Brain microvascular endothelial cell (primary cell): ENCODE measurements at regions not wholly inside any gene's neighbourhood (a gene's known extent, or its start where the extent isn't known, plus 50 kb on each side); places are given as distances from the start of the nearest gene placed in this dataset.
"Not testable (repeated sequence)": the region's sequence is repeated elsewhere in the genome, so short reads cannot be mapped to it uniquely, and the experiment has no call there.

Experiments
- DNase-seq: peaks from one replicate; pipeline ENCODE4 v3.0.0-alpha.2; 2020
- H3K27ac ChIP-seq: fragments of 250-450 bp; sonication (Bioruptor Pico); 2 replicates; pipeline ENCODE4 v1.5.1; 2020; ENCODE audit warnings: mild to moderate bottlenecking, moderate library complexity
- H3K27me3 ChIP-seq: fragments of 250-450 bp; sonication (Bioruptor Pico); replicated peaks from 2 replicates; pipeline ENCODE4 v1.5.1; 2020; ENCODE audit warnings: mild to moderate bottlenecking
- H3K36me3 ChIP-seq: fragments of 250-450 bp; sonication (Bioruptor Pico); replicated peaks from 2 replicates; pipeline ENCODE4 v1.5.1; 2020; ENCODE audit warnings: mild to moderate bottlenecking
- H3K4me3 ChIP-seq: 2 replicates; pipeline ENCODE4 v1.5.1; 2011; ENCODE audit warnings: low read depth, mild to moderate bottlenecking, control low read depth, low read length, moderate library complexity
- in situ Hi-C: cut with HindIII; loops from 2 replicates; pipeline ENCODE4 v1.10.0; 2017; ENCODE audit warnings: low sequenced_read_pairs, low pct_ligation_motif_present

DNA sequence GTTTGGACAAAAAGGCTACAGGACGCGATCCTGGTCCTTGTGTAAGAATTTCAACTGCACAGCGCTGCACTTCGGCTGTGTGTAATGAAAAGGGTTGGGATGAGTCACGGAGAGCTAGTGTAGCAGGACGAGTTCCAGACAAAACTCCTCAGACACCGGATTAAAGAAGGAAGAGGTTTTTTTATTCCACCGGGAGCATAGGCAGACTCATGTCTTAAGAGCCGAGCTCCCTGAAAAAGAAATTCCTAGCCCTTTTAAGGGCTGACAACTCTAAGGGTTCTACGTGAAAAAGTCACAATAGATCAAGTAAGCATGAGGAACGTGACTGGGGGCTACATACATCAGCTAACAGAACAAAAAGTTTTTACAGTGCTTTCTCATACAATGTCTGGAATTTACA is 54.8 kb upstream of the FAM90A1 start:
- in situ Hi-C loops, H3K27me3 ChIP-seq: not testable (repeated sequence)
- peak; percentile 12 for DNase-seq

DNA sequence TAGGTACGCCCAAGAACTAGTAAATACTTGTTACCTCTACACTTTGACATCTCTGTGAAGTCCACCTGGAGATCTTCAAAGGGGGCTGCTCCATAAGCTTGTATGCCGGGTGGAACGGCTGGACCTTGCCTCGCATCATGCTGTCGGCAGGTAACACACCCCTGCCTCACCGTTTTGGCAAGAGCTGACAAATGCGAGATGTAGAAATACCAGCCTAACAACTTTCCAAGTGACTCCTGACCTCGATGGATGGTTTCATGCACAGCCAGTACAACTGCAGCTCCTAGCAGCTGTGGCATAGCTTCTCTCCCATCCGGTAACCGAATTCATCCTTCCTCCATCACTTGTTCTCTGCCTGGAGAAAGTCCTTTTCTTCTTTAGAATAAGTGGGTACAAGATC is 58.3 kb upstream of the FAM90A1 start:
- H3K27me3 ChIP-seq, H3K36me3 ChIP-seq, H3K27ac ChIP-seq, DNase-seq, in situ Hi-C loops, H3K4me3 ChIP-seq: not testable (repeated sequence)

More for the DNA sequence above, 54.8 kb upstream of the FAM90A1 start:
- not testable (repeated sequence) for H3K27ac ChIP-seq, H3K4me3 ChIP-seq, H3K36me3 ChIP-seq

DNA sequence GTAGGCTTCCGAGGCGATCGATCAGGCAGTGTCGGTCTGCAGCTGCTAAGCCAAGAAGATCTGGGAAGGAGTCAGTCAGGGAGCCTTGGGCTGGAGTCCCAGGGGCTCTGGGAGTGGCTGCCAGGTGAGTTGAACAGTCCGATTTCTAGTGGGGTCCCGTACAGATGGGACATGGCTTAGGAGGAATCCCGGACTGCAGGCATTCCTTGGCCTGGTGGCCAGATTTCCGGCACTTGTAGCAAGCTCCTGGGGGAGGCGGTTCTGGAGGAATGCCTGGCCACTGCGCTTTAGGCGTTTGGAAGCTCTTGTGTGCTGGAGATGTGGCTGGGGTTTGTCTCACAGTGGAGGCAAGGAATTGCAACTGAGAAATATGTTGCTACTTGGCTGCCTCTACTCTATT is 64.3 kb upstream of the FAM90A1 start:
- H3K4me3 ChIP-seq, DNase-seq, H3K36me3 ChIP-seq, H3K27me3 ChIP-seq, in situ Hi-C loops, H3K27ac ChIP-seq: not testable (repeated sequence)

DNA sequence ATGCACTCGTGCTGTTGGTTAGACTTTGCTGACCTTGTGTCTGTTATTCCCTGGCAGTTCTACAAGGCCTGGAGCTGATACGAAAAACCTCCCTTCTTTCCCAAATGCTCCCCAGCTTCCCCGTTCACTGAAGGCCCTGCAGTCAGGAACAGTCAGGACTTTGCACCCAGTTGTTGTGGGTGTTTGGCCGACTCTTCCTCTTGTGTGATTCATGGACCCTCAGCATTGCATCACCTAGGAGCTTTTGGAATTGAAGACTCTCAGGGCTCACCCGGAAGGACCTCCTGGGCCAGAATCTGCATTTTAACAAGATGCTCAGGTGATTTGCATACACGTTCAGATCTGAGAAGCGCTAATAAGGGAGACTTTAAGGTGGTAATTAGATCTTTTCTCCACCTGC is 67.2 kb upstream of the FAM90A1 start:
- DNase-seq, H3K36me3 ChIP-seq, in situ Hi-C loops: not testable (repeated sequence)

DNA sequence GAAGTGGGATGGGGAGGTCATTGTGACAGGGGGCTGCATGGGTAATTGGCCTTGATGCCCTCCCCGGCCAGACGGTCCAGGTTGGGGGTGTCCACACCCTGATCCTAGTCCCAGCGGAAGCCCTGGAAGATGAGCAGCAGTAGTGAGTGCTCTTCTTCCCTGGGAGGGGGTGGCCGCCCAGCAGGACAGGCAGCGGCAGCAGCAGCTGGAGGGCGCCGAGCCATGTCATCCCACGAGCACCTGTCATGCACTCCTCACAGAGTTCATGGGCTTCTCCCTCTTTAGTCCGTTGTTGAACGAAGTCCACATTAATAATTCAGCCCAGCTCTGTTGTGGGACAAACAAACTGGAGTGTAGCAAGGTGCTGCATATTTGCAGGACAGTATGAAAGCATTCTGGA is 81.2 kb upstream of the FAM90A1 start:
- DNase-seq, in situ Hi-C loops: not testable (repeated sequence)

More for the DNA sequence above, 67.2 kb upstream of the FAM90A1 start:
- not testable (repeated sequence) for H3K27ac ChIP-seq, H3K4me3 ChIP-seq, H3K27me3 ChIP-seq

DNA sequence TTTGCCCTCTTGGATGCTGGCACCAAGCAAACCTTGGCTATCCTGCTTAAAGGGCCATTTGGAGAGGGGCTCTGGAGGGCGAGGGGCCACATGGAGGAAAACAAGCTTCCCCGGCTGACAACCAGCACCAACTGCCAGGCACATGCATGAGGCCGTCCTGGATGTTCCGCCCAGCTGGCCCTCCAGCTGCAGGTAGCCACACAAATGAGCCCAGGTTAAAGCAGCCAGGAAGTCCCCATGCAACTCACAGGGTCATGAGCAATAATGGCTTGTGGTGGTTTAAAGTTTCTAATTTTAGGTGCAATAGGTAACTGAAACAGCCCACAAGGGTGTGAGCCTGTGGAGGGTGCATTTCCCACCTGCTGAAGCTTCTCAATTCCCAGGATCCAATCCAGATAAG is 88.6 kb upstream of the FAM90A1 start:
- H3K27ac ChIP-seq, H3K27me3 ChIP-seq, H3K4me3 ChIP-seq, H3K36me3 ChIP-seq, DNase-seq, in situ Hi-C loops: not testable (repeated sequence)

More for the DNA sequence above, 81.2 kb upstream of the FAM90A1 start:
- H3K4me3 ChIP-seq, H3K27ac ChIP-seq, H3K27me3 ChIP-seq, H3K36me3 ChIP-seq: not testable (repeated sequence)

DNA sequence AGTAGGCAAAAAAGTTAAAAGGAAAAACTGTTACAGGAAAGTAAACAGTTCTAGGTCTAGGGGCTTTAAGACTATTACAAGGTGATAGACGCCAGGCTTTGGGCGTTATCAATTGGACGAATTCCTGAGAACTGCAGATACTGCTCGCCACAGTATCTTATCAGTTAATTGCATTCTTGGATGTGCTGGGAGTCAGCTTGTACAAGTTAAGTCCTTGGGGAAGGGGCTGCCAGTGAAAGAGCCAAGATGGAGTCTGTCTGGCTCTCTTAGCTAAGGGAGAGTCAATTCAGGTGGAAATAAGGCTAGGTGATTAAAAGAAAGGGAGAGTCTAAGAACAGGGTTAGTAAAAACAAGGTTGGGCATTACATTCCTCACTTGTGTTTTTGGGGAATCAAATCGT is 90.3 kb upstream of the FAM90A1 start:
- H3K27ac ChIP-seq, H3K27me3 ChIP-seq, H3K4me3 ChIP-seq, H3K36me3 ChIP-seq, in situ Hi-C loops, DNase-seq: not testable (repeated sequence)

DNA sequence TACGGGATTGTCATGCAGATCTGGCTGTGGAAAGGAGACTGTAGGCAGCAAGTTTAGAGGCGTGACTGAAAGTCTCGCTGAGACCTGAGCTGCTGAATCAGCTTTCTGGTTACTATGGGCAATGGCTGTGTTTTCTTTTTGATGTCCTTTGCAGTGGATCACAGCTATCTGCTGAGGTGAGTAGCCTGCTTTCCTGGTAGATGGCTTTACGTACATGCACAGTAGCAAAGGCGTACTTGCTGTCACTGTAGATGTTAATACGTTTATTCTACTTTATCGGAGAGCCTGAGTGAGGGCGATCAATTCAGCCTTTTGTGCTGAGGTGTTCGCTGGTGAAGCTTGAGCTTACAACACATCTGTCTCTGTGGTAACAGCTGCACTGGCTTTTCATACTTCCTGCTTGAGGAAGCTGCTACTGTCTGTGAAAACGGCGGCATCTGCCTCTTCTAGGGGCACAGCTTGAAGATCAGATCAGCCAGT is 92.9 kb upstream of the FAM90A1 start:
- H3K27ac ChIP-seq, H3K36me3 ChIP-seq, H3K4me3 ChIP-seq, in situ Hi-C loops, DNase-seq, H3K27me3 ChIP-seq: not testable (repeated sequence)

DNA sequence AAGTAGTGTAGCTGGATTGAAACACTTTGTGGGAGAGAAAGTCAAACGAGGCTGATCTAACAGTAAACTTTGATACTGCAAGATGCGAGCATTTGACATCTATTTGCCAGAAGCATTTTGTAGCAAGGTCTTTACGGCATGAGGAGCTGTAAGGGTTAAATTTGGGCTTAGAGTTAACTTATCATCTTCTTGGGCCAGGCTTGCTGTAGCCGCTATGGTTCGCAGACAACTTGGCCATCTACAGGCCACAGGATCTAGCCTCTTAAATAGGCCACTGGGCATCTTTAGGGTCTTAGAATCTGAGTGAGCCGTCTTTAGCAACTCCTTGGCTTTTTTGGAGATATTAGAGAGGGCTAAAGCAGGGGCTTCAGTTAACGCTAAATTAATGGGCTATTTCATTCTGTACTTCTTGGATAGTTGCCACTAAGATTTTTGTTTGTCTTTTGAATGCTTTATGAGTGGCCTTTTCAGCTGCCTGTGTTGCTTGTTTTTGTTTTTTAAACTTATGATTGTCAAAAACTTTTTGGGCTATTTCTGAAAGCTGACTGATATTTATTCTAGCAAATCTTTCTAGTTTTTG is 93.5 kb upstream of the FAM90A1 start:
- in situ Hi-C loops, H3K27ac ChIP-seq, H3K4me3 ChIP-seq, DNase-seq, H3K36me3 ChIP-seq, H3K27me3 ChIP-seq: not testable (repeated sequence)

DNA sequence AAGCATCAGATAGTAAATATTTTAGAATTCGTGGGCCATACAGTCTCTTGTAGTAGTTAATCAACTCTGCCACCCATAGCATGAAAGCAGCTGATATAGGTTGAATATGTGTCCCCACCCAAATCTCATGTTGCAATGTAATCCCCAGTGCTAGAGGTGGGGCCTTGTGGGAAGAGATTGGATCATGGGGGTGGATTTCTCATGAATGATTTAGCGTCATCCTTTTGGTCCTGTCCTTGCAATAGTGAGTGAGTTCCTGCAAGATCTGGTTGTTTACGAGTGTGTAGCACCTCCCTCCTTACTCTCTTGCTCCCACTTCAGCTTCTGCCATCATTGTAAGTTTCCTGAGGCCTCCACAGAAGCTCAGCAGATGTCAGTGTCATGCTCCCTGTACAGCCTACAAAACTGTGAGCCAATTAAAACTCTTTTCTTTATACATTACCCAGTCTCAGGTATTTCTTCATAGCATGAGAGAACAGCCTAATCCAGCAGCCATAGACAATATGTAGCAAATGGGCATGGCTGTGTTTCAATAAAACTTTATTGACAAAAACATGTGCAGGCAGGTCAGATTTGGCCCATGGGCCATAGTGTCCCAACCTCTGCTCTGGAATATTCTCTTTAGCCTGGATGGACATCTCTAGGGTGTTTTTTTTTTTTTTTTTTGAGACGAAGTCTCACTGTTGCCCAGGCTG is 97.9 kb upstream of the FAM90A1 start:
- H3K4me3 ChIP-seq, H3K27me3 ChIP-seq, H3K36me3 ChIP-seq, in situ Hi-C loops, H3K27ac ChIP-seq, DNase-seq: not testable (repeated sequence)

DNA sequence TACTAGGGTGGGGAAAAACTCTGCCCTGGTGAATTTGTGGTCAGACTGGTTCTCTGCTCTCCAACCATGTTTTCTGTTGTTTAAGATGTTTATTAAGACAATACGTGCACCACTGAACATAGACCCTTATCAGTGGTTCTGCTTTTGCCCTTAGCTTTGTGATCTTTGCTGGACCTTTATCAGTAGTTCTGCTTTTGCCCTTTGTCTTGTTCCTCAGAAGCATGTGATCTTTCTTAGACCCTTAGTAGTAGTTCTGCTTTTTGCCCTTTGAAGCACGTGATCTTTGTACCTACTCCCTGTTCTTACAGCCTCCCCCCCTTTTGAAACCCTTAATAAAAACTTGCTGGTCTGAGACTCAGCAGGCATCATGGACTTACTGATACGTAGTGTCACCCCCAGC is 101.4 kb upstream of the FAM90A1 start:
- H3K27me3 ChIP-seq, H3K4me3 ChIP-seq, H3K36me3 ChIP-seq, DNase-seq, H3K27ac ChIP-seq, in situ Hi-C loops: not testable (repeated sequence)

DNA sequence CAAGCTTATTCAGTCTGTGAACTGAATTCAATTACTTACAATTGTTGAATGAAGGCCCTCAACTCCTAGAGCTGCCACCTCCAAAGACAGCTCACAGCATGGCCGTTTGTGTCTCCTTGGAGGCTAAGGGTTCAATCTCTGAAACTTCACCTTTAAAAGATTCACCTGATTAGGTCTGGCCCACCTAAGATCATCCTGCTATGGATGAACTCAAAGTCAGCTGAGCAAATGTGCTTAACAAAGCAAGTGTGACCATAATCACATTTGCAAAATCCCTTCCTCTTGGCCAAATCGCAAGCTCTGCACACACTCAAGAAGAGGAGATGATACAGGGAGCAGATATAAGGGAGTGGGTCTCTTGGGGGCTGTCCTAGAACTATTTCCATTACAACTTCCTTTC is 105.0 kb upstream of the FAM90A1 start:
- H3K4me3 ChIP-seq, H3K27ac ChIP-seq, in situ Hi-C loops, H3K36me3 ChIP-seq, H3K27me3 ChIP-seq, DNase-seq: not testable (repeated sequence)

DNA sequence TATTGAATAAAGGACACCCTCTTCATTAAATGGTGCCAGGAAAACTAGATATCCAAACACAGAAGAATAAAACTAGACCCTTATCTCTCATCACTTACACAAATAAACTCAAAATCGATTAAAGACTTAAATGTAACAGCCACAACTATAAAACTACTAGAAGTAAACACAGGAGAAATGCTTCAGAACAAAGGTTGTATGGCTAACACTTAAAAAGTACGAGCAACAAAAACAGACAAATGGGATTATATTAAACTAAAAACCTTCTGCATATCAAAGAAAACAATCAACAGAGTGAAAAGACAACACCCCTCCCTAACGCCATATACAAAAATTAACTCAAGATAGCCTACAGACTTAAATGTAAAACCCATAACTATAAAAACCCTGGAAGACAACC is 104.7 kb upstream of the CLEC6A start:
- H3K36me3 ChIP-seq, H3K4me3 ChIP-seq, H3K27me3 ChIP-seq, in situ Hi-C loops, H3K27ac ChIP-seq, DNase-seq: not testable (repeated sequence)

DNA sequence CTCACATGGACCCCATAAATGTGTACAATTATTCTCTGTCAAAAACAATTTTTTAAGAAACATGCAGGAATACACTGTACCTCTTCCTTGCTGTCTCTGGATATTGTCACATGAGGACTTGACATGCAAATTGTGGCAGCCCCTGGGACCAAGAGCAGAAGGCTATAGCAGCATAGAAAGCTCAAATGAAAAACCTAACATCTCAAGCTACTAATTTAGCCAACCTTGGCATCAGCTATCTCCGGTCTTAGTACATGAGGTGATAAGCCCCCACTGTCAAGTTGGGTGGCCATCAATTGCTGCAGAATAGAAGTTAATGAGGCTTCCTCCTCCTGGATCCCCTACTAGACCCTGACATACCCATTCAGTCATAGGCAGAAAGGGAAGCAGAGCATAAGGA is 101.0 kb upstream of the CLEC6A start:
- DNase-seq, H3K27ac ChIP-seq, H3K36me3 ChIP-seq, H3K27me3 ChIP-seq, in situ Hi-C loops, H3K4me3 ChIP-seq: not testable (repeated sequence)

DNA sequence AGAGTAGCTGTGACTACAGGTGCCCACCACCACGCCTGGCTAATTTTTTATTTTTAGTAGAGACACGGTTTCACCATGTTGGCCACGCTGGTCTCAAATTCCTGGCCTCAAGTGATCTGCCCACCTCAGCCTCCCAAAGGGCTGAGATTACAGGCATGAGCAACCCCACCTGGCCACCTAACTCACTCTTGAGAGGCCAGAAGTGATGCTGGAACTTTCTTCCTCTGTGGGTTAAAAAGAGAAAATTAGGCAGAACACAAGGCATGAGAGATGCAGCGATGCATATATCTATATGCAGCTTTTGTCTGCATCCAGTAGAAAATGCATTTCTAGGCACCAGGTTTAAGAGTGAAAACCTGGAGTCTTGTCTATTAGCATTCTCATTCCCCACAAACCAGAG is 100.2 kb upstream of the CLEC6A start:
- H3K36me3 ChIP-seq, H3K27ac ChIP-seq, H3K27me3 ChIP-seq, in situ Hi-C loops, DNase-seq, H3K4me3 ChIP-seq: not testable (repeated sequence)
